Natural killer cell (primary cell): ENCODE measurements at regions not wholly inside any gene's neighbourhood (a gene's known extent, or its start where the extent isn't known, plus 50 kb on each side); places are given as distances from the start of the nearest gene placed in this dataset.

Source experiments
- ATAC-seq, 3 donors: fragments of 150-1000 bp in 2 of 3; fragments of 200-7000 bp in 1 of 3; cut with Tn5 transposase; 1 replicate in 1 of 3; 2 replicates in 2 of 3; pipeline ENCODE4 v1.10.0; 2021; ENCODE audit warnings: mild to moderate bottlenecking in 2 of 3, moderate library complexity in 2 of 3
- DNase-seq, 2 donors: peaks; one replicate each; pipeline versions ENCODE4 v3.0.0 to v3.0.0-alpha.2; 2013 to 2021; ENCODE audit warnings: mixed read lengths in 1 of 2
- H3K27ac ChIP-seq: one replicate; pipeline ENCODE4 v1.5.1; 2013; ENCODE audit warnings: mild to moderate bottlenecking, low read length
- H3K27me3 ChIP-seq: one replicate; pipeline ENCODE4 v1.6.1; 2013; ENCODE audit warnings: low read length; ENCODE audit not compliant: control insufficient read depth, insufficient read depth
- H3K36me3 ChIP-seq: one replicate; pipeline ENCODE4 v1.6.1; 2013; ENCODE audit warnings: low read length; ENCODE audit not compliant: control insufficient read depth, insufficient read depth
- H3K4me1 ChIP-seq: one replicate; pipeline ENCODE4 v1.6.1; 2013; ENCODE audit warnings: low read length; ENCODE audit not compliant: control insufficient read depth, insufficient read depth
- H3K4me3 ChIP-seq: one replicate; pipeline ENCODE4 v1.5.1; 2013; ENCODE audit warnings: low read length
- H3K9me3 ChIP-seq: one replicate; pipeline ENCODE4 v1.6.1; 2013; ENCODE audit warnings: low read length; ENCODE audit not compliant: control insufficient read depth, insufficient read depth
- H3K27ac Mint-ChIP-seq, 2 donors: one replicate each; pipeline ENCODE4 v1.8.0; 2022; ENCODE audit warnings: mild to moderate bottlenecking in 2 of 2, mixed read lengths in 2 of 2, moderate library complexity in 1 of 2
- H3K27me3 Mint-ChIP-seq, 2 donors: one replicate each; pipeline ENCODE4 v1.8.0; 2022; ENCODE audit warnings: low read depth in 2 of 2, mixed read lengths in 2 of 2
- H3K36me3 Mint-ChIP-seq: one replicate; pipeline ENCODE4 v1.8.0; 2022; ENCODE audit warnings: mixed read lengths
- H3K4me1 Mint-ChIP-seq, 2 donors: one replicate each; pipeline ENCODE4 v1.8.0; 2022; ENCODE audit warnings: mixed read lengths in 2 of 2
- H3K4me3 Mint-ChIP-seq: one replicate; pipeline ENCODE4 v1.8.0; 2022; ENCODE audit warnings: mild to moderate bottlenecking, moderate library complexity, mixed read lengths
- H3K9me3 Mint-ChIP-seq, 2 donors: one replicate each; pipeline ENCODE4 v1.8.0; 2022; ENCODE audit warnings: mixed read lengths in 2 of 2
- WGBS: methylation state at CpG from one replicate; pipeline ENCODE4 v1.1.7; 2013; ENCODE audit warnings: missing lambda C conversion rate; ENCODE audit not compliant: insufficient coverage; 5-methylcytosine and 5-hydroxymethylcytosine counted together
- intact Hi-C: fragments of 100-400 bp; cut with micrococcal nuclease; formaldehyde crosslinking; loops from one replicate; pipeline ENCODE4 v1.14.2; 2022
- TF ChIP-seq, protein P1 (sequence below): fragments of 200-600 bp; IDR thresholded peaks from one replicate; pipeline ENCODE4 v1.8.0; 2022; ENCODE audit warnings: antibody characterized with exemption

DNA sequence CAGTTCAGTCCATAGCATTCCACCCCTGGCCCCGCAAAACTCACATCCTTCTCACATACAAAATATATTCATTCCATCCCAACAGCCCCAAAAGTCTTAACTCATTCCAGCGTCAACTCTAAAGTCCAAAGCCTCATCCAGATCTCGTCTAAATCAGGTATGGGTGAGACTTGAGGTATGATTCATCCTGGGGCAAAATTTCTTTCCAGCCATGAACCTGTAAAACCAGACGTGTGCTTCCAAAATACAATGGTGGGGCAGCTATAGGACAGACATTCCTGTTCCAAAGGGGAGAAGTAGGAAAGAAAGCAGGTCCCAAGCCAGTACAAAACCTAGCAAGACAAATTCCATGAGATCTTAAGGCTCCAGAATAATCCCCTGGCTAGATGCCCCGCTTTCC lies 76.9 kb downstream of the CLDN34 start:
- TF ChIP-seq, protein P1, sequence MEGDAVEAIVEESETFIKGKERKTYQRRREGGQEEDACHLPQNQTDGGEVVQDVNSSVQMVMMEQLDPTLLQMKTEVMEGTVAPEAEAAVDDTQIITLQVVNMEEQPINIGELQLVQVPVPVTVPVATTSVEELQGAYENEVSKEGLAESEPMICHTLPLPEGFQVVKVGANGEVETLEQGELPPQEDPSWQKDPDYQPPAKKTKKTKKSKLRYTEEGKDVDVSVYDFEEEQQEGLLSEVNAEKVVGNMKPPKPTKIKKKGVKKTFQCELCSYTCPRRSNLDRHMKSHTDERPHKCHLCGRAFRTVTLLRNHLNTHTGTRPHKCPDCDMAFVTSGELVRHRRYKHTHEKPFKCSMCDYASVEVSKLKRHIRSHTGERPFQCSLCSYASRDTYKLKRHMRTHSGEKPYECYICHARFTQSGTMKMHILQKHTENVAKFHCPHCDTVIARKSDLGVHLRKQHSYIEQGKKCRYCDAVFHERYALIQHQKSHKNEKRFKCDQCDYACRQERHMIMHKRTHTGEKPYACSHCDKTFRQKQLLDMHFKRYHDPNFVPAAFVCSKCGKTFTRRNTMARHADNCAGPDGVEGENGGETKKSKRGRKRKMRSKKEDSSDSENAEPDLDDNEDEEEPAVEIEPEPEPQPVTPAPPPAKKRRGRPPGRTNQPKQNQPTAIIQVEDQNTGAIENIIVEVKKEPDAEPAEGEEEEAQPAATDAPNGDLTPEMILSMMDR, result no peak
- Histone ChIP-seq H3K27me3 (no peaks in the 10 kb centered on the region), H3K36me3 (no peaks in the 10 kb centered on the region), H3K27ac (no peak overlapping the region), H3K4me3 (no peak overlapping the region), H3K9me3 (no peaks in the 10 kb centered on the region), H3K4me1 (no peaks in the 10 kb centered on the region)
- 100% methylated on average over 5 of the region's 5 CpGs for WGBS
- no peaks in the 10 kb centered on the region for H3K36me3 Mint-ChIP-seq
- H3K4me3 Mint-ChIP-seq, result no peak overlapping the region
- DNase-seq (no peak), ATAC-seq (no peak)
- H3K27ac Mint-ChIP-seq, result no peak overlapping the region
- no peaks in the 10 kb centered on the region for H3K9me3 Mint-ChIP-seq
- intact Hi-C loops, result no loop called here
- H3K27me3 Mint-ChIP-seq, result no peaks in the 10 kb centered on the region
- peaks cover 0 to 5% of the 10 kb centered on the region in 2 donors for H3K4me1 Mint-ChIP-seq

DNA sequence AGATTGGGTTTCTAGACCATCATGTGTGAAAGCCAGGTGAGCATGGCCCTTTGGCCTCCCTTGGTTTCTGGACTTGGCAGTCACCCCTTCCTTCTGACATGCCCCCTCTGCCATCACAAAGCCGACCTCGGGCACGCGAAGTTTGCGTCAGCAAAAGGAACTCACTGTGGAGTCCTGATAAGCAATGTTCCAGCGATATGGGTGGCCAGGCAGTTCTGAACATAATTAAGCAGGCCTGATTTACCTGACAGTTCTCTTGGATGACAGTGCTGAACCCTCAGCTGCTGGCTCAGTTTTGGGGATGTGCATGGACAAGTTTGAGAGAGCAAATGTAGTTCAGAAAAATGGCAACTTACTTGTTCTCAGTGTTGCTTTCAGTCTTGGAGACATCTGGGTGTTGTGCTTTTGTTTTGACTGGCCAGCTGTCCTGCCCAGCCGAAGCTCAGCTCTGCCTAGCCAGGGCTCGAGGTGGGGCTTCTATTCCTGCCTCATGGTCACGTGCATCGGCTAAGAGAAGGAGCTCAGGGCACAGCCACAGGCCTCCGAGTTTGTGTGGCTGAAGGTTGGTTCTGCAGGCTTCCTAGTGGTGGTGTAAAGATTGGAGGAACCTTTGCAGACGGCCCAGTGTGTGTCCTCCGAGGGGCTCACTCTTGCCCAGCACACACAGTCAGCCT lies 78.3 kb downstream of the CLDN34 start:
- H3K4me3 ChIP-seq, result no peak overlapping the region
- H3K36me3 Mint-ChIP-seq, result no peaks in the 10 kb centered on the region
- intact Hi-C loops, result no loop called here
- H3K27me3 Mint-ChIP-seq, result no peaks in the 10 kb centered on the region
- H3K9me3 ChIP-seq, result no peaks in the 10 kb centered on the region
- H3K9me3 Mint-ChIP-seq, result no peaks in the 10 kb centered on the region
- no peaks in the 10 kb centered on the region for H3K27me3 ChIP-seq
- no peaks in the 10 kb centered on the region for H3K4me1 ChIP-seq
- no peak overlapping the region for H3K27ac ChIP-seq
- no peak for ATAC-seq
- TF ChIP-seq, protein P1, result no peak
- no peak for DNase-seq
- no peak overlapping the region for H3K4me3 Mint-ChIP-seq
- H3K4me1 Mint-ChIP-seq, result peaks cover 0 to 5% of the 10 kb centered on the region in 2 donors
- 68% methylated on average over 12 of the region's 13 CpGs for WGBS
- no peak overlapping the region for H3K27ac Mint-ChIP-seq
- no peaks in the 10 kb centered on the region for H3K36me3 ChIP-seq

DNA sequence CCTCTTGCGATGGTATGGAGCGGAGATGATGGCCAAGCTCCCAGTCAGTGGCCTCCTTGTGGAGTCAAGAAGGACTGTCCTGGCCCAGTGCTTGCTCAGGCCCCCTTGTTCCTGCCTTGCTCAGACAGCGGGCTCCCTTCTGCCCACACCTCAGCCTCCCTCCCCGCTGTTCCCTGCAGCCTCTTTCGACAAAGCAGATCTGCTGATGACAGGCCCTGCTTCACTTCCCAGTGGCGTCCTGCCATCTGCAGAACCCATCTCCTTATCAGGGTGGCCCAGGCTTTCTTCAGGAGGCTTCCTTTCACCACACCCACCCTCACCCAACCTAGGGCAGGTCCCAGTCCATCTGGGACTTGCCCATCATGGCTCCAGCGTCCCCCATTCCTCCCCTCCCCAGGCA lies 80.0 kb downstream of the CLDN34 start:
- no peak overlapping the region for H3K4me3 Mint-ChIP-seq
- TF ChIP-seq, protein P1, result no peak
- no peaks in the 10 kb centered on the region for H3K36me3 Mint-ChIP-seq
- ATAC-seq (no peak), DNase-seq (no peak)
- H3K27ac Mint-ChIP-seq, result no peak overlapping the region
- intact Hi-C loops, result no loop called here
- peaks cover 5% of the 10 kb centered on the region in 2 donors for H3K4me1 Mint-ChIP-seq
- no peaks in the 10 kb centered on the region for H3K9me3 Mint-ChIP-seq
- H3K27ac ChIP-seq, result no peak overlapping the region
- peaks cover 4% of the 10 kb centered on the region for H3K4me1 ChIP-seq
- no peaks in the 10 kb centered on the region for H3K27me3 Mint-ChIP-seq
- H3K27me3 ChIP-seq, result no peaks in the 10 kb centered on the region
- no peaks in the 10 kb centered on the region for H3K9me3 ChIP-seq
- 88% methylated on average over 7 of the region's 7 CpGs for WGBS
- no peaks in the 10 kb centered on the region for H3K36me3 ChIP-seq
- no peak overlapping the region for H3K4me3 ChIP-seq

DNA sequence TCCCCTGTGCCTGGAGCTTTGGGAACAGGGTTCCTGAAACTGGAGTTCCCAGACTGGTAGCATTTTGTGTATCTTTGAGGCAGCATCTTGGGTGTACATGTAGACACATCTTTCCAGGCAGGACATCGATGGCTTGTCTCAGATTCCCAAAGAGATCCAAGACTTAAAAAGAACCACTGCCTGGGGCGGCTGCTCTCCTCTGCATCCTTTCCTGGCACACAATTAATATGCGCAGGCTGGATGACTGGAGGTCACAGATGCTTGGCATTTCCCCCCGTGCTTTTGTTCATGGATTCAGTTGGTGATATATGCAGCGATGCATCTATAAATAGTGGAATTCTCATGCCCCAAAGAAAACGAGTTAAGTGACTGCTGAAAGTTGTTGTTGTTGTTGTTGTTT lies 80.5 kb downstream of the CLDN34 start:
- Mint-ChIP-seq H3K4me3 (no peak overlapping the region), H3K27me3 (no peaks in the 10 kb centered on the region), H3K4me1 (peaks cover 5 to 8% of the 10 kb centered on the region in 2 donors), H3K36me3 (no peaks in the 10 kb centered on the region), H3K27ac (no peak overlapping the region), H3K9me3 (no peaks in the 10 kb centered on the region)
- no peak overlapping the region for H3K27ac ChIP-seq
- no peak overlapping the region for H3K4me3 ChIP-seq
- peaks cover 5% of the 10 kb centered on the region for H3K4me1 ChIP-seq
- DNase-seq, result no peak
- no peaks in the 10 kb centered on the region for H3K9me3 ChIP-seq
- WGBS, result 94% methylated on average over 4 of the region's 6 CpGs
- TF ChIP-seq, protein P1, result no peak
- intact Hi-C loops, result no loop called here
- no peaks in the 10 kb centered on the region for H3K27me3 ChIP-seq
- H3K36me3 ChIP-seq, result no peaks in the 10 kb centered on the region
- ATAC-seq, result no peak
